Endothelial cell of umbilical vein (primary cell): ENCODE measurements at regions not wholly inside any gene's neighbourhood (a gene's known extent, or its start where the extent isn't known, plus 50 kb on each side); places are given as distances from the start of the nearest gene placed in this dataset.

Experiments
- BruUV-seq: library from RNA; stranded (reverse); fragments of 400-500 nt; replicated peaks from 2 replicates; lab custom pipeline; 2021; lab: Mats Ljungman, UMichigan
- CTCF ChIA-PET: fragments of 300-600, 350-600 bp; sonication (Branson Sonifier 250); formaldehyde crosslinking; loops from one replicate; lab custom pipeline; 2021; ENCODE audit warnings: antibody characterized with exemption, inconsistent platforms; lab: Charles Lee
- POLR2A ChIA-PET: fragments of 300-600, 350-600 bp; sonication (Branson Sonifier 250); formaldehyde crosslinking; loops from one replicate; lab custom pipeline; 2021; ENCODE audit warnings: antibody characterized with exemption, inconsistent platforms; lab: Charles Lee
- DNase-seq: peaks from one replicate; pipeline ENCODE4 v3.0.0-alpha.2; 2011; ENCODE audit warnings: low read depth, low spot score
- FAIRE-seq: peaks from 2 replicates; lab custom pipeline; 2011; peaks lifted over from hg19 to GRCh38; lab: Jason Lieb, UNC
- H2AFZ ChIP-seq: 2 replicates; pipeline ENCODE4 v1.6.0; 2012; ENCODE audit warnings: low read depth, low read length, control low read depth, inconsistent platforms
- H3K27ac ChIP-seq: 2 replicates; pipeline ENCODE4 v1.5.1; 2011; ENCODE audit warnings: low read depth, mild to moderate bottlenecking, control low read depth, low read length, moderate library complexity; ENCODE audit not compliant: insufficient read depth
- H3K27me3 ChIP-seq, 2 experiments: 2 replicates each; pipeline versions ENCODE4 v1.6.0 to v1.6.1; 2011; ENCODE audit warnings: low read length in 2 of 2, mixed read lengths in 1 of 2; ENCODE audit not compliant: control insufficient read depth in 2 of 2, insufficient read depth in 2 of 2
- H3K36me3 ChIP-seq, 2 experiments: 2 replicates in 1 of 2; 3 replicates in 1 of 2; pipeline ENCODE4 v1.5.1; 2011; ENCODE audit warnings: low read length in 2 of 2, mild to moderate bottlenecking in 1 of 2, moderate library complexity in 1 of 2; ENCODE audit not compliant: control insufficient read depth in 2 of 2, insufficient read depth in 2 of 2; ENCODE audit errors: extremely low read depth in 1 of 2
- H3K4me1 ChIP-seq: 3 replicates; pipeline ENCODE4 v1.5.1; 2011; ENCODE audit warnings: mild to moderate bottlenecking, low read length; ENCODE audit not compliant: control insufficient read depth, insufficient read depth; ENCODE audit errors: extremely low read depth
- H3K4me2 ChIP-seq: 2 replicates; pipeline ENCODE4 v1.6.1; 2011; ENCODE audit warnings: low read length, control low read depth, mixed read lengths; ENCODE audit not compliant: insufficient read depth
- H3K4me3 ChIP-seq, 3 experiments: fragments of 200-600 bp in 1 of 3; sonication (generic), shearing (Covaris generic) in 1 of 3; replicated peaks in 1 of 3; 2 replicates each; pipeline ENCODE4 v1.5.1; 2011 to 2016; ENCODE audit warnings: control low read depth in 3 of 3, low read length in 3 of 3, mild to moderate bottlenecking in 2 of 3, inconsistent platforms in 1 of 3, low read depth in 1 of 3, moderate library complexity in 1 of 3; ENCODE audit not compliant: insufficient read depth in 1 of 3
- H3K79me2 ChIP-seq: 2 replicates; pipeline ENCODE4 v1.6.0; 2012; ENCODE audit warnings: low read length, inconsistent platforms; ENCODE audit not compliant: control insufficient read depth, insufficient read depth
- H3K9ac ChIP-seq: replicated peaks from 2 replicates; pipeline ENCODE3; 2011; ENCODE audit warnings: low read length, control low read depth; ENCODE audit not compliant: insufficient read depth; ENCODE audit errors: extremely low read depth
- H3K9me1 ChIP-seq: replicated peaks from 3 replicates; pipeline ENCODE4 v1.6.0; 2011; ENCODE audit warnings: mild to moderate bottlenecking, low read length; ENCODE audit not compliant: control insufficient read depth, insufficient read depth; ENCODE audit errors: extremely low read depth
- H3K9me3 ChIP-seq: replicated peaks from 2 replicates; pipeline ENCODE4 v1.5.1; 2012; ENCODE audit warnings: low read length, inconsistent platforms; ENCODE audit not compliant: control insufficient read depth, insufficient read depth
- H4K20me1 ChIP-seq: replicated peaks from 2 replicates; pipeline ENCODE3; 2011; ENCODE audit warnings: mild to moderate bottlenecking, low read length; ENCODE audit not compliant: control insufficient read depth, insufficient read depth; ENCODE audit errors: extremely low read depth
- CTCF ChIP-seq, 2 donors: IDR thresholded peaks; 1 replicate in 1 of 2; 2 replicates in 1 of 2; pipeline ENCODE4 v1.5.1; 2011; ENCODE audit warnings: low read length in 2 of 2, mild to moderate bottlenecking in 2 of 2, moderate library complexity in 2 of 2, control low read depth in 1 of 2, inconsistent platforms in 1 of 2, low read depth in 1 of 2; ENCODE audit not compliant: insufficient read depth in 1 of 2; ENCODE audit errors: extremely low read depth in 1 of 2
- EZH2 ChIP-seq: IDR thresholded peaks from 2 replicates; pipeline ENCODE4 v1.6.1; 2012; ENCODE audit warnings: borderline replicate concordance, low read depth, mild to moderate bottlenecking, moderate library complexity, low read length, inconsistent platforms; ENCODE audit not compliant: severe bottlenecking
- FOS ChIP-seq: IDR thresholded peaks from 2 replicates; pipeline ENCODE4 v1.6.1; 2011; ENCODE audit warnings: mild to moderate bottlenecking, low read length, moderate library complexity, borderline replicate concordance; ENCODE audit not compliant: insufficient read depth
- GATA2 ChIP-seq: IDR thresholded peaks from 2 replicates; pipeline ENCODE4 v1.7.0; 2011; ENCODE audit warnings: low read depth, mild to moderate bottlenecking, moderate library complexity, mixed read lengths, low read length; ENCODE audit not compliant: insufficient read length, insufficient read depth
- MYC ChIP-seq: IDR thresholded peaks from one replicate; pipeline ENCODE4 v1.6.1; 2011; ENCODE audit warnings: mild to moderate bottlenecking, low read depth, low read length
- POLR2A ChIP-seq: IDR thresholded peaks from 2 replicates; pipeline ENCODE4 v1.6.1; 2012; ENCODE audit warnings: low read depth, mild to moderate bottlenecking, control low read depth, low read length
- POLR2AphosphoS5 ChIP-seq: IDR thresholded peaks from 2 replicates; pipeline ENCODE4 v1.6.1; 2012; ENCODE audit warnings: low read depth, mild to moderate bottlenecking, control low read depth, low read length, moderate library complexity; ENCODE audit not compliant: insufficient read depth
- dilution Hi-C: fragments of 300-500 bp; cut with MboI; formaldehyde crosslinking; loops from one replicate; pipeline ENCODE4 v1.15.0; 2019; ENCODE audit warnings: low sequenced_read_pairs; ENCODE audit not compliant: extremely low pct_ligation_motif_present
- intact Hi-C: fragments of 100-400 bp; cut with micrococcal nuclease; formaldehyde crosslinking; loops from one replicate; pipeline ENCODE4 v1.10.0; 2022
- TF ChIP-seq, protein P1 (sequence below): IDR thresholded peaks from 2 replicates; pipeline ENCODE4 v1.6.1; 2011; ENCODE audit not compliant: insufficient read depth, insufficient read length

DNA sequence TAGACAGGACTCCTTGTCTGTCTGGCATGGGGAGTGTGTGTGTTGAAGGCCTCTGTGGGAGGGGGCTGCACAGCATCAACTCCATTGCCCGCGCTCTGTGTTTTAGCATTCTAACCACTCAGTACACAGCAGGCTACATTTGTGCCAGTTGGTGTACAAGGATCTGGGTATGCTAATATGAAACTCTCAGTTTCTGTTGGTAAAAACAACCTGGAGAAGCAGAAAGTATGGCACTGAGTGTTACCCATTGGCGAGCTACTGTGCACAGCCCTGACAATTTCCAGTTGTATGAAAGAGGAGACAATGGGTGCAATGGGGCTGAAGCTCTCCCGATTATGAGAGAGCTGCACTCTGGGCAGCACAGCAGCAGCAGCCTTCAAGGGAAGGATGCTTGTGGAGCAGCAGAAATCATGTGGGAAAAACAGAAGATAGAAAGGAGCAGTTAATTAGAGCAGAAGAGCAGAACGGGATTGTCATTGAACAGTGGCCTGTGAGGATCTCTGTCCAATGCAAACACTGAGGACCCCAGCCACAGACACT lies 443.6 kb downstream of the CBLN2 start:
- no peak for DNase-seq
- Histone ChIP-seq H3K9me1 (no peaks in the 10 kb centered on the region), H2AFZ (no peak overlapping the region), H3K27ac (no peak overlapping the region), H3K4me3 (no peak overlapping the region), H3K4me1 (no peaks in the 10 kb centered on the region), H3K4me2 (no peak overlapping the region), H3K9me3 (no peaks in the 10 kb centered on the region), H3K9ac (no peak overlapping the region), H3K79me2 (no peaks in the 10 kb centered on the region), H3K27me3 (no peaks in the 10 kb centered on the region), H3K36me3 (no peaks in the 10 kb centered on the region), H4K20me1 (no peaks in the 10 kb centered on the region)
- intact Hi-C loops (no loop called here), dilution Hi-C loops (no loop called here)
- FAIRE-seq, result no peak
- TF ChIP-seq EZH2, result no peak
- TF ChIP-seq FOS, result no peak
- no peak for TF ChIP-seq POLR2AphosphoS5
- TF ChIP-seq, protein P1, sequence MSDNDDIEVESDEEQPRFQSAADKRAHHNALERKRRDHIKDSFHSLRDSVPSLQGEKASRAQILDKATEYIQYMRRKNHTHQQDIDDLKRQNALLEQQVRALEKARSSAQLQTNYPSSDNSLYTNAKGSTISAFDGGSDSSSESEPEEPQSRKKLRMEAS, result no peak
- no peak for TF ChIP-seq MYC
- TF ChIP-seq CTCF (IDR thresholded peaks at IDR 0.05; ENCODE audit: extremely low read depth in 1 of 2, insufficient read depth in 1 of 2, low read depth in 1 of 2, low read length in 2 of 2), result no peak
- no peak for TF ChIP-seq GATA2
- TF ChIP-seq POLR2A, result no peak
- BruUV-seq, result no TSS peak
- ChIA-PET POLR2A (no interaction called here), CTCF (no interaction called here)
